Bone marrow (tissue), 2 donors: ENCODE measurements at regions not wholly inside any gene's neighbourhood (a gene's known extent, or its start where the extent isn't known, plus 50 kb on each side); places are given as distances from the start of the nearest gene placed in this dataset.

Experiments used
- DNase-seq, 2 donors: peaks; one replicate each; lab custom pipeline; 2025; lab: John Stamatoyannopoulos, UW

DNA sequence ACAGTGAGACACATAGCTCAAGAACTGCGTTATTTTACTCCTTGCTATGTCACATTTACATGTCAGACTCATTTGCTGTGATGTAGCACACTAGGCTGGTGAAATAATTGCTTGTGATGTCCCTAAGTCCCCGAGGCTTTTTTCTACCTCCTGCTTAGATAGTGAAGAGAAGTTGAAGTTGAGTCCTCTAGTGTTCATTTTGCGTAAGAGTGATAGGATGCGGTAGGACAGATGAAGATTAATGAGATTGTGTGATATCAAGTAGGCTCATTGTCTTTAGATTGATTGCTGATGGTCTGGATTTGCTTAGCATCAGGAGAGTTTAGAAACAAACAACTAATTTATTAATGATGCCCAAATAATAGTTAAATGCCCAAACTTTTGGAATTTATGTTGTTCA is 173.6 kb upstream of the NUDT6 start:
- peak in 1 of 2 donors; percentile 43 for DNase-seq

DNA sequence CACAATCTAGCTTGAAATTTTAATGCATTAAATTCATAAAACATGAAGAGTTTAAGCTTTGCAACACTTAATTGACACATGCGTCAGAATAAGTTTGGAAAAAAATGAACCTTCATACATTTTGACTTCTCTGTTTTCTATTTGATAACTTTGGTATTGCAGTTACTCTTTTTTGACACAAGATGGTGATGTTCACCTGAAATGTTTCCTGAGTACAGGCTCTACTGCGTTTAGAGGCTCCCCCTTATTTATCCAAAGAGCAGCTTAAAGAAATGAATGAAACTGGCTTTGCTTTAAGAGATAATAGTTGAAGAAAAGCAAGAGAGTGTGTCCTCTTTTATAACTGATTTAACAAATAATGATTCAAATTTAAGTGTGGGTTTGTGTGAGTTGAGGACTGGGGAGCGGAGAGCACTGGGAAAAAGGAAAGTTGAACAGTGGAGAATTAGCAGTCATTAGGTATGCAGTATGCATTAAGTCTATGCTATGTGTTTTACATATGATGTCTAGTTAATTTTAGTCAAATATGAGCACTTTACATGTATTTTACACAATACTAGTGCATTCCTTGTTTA is 180.6 kb upstream of the NUDT6 start:
- peak in 1 of 2 donors; percentile 19 for DNase-seq

DNA sequence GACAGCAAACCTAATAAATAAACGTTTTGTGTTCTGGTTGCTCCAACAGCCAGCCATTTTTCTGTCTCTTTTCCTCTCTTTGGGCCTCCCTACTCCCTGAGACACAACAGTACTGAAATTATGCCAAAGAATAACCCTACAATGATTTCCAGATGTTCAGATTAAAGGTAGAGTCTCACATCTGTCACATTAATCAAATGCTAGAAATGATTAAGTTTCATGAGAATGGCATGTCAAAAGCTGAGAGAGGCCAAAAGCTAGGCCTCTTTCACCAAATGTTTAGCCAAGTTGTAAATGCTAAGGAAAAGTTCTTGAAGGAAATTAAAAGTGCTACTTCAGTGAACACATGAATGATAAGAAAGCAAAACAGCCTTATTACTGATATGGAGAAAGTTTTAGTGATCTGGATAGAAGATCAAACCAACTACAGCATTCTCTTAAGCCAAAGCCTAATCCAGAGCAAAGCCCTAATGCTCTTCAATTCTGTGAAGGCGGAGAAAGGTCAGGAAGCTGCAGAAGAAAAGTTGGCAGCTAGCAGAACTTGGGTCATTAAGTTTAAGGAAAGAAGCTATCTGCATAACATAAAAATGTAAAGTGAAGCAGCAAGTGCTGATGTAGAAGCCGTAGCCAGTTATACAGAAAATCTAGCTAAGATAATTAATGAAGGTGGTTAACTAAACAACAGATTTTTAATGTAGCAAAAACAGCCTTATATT is 182.1 kb upstream of the NUDT6 start:
- DNase-seq: no peak

- no peak for DNase-seq
These were observed 182.6 kb upstream of the NUDT6 start for GRCh38 chr4:123105026-123105420.

- DNase-seq: no peak
These were observed 184.3 kb upstream of the NUDT6 start for GRCh38 chr4:123106747-123107146.

DNA sequence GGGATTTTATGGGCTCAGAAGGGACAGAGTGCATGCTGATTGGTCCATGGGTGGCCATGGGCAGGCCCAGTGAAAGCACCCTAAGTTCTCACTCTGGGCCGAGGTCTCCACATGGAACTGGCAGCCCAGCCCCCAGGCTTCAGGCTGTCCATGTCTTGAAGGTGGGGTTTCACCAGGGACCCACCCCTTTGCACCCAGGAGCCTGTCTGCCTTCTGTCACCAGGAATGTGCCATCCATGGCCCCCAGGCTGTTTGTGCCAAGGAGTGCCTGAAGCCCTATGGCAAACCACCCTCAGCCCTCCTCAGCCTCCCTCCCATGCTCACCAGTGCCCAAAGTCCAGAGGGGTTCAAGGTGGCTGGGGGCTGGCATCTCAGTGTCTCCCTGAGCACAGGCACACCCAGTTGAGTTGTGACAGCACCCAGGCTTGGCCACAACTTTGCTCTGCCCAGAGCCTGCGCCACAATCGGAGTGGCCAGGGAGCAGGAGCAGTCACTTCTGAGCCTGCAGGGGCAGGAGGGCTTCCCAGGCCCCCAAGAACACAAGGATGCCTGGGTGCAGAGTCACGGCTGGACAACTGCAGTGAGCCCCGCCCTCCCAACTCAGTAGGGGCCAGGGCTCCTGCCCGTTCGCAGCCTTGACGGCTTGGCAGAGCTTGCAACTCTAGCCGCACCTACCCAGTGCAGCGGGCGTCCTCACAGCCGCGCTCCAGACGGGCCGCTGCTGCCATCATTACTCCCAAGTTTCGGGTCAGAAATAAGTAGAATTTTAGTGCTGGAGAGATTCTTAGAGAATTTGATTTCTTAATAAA is 185.3 kb upstream of the NUDT6 start:
- DNase-seq: no peak

GRCh38 chr4:123109139-123109538 is 186.7 kb upstream of the NUDT6 start:
- DNase-seq: no peak

- DNase-seq: no peak
These were observed 187.8 kb upstream of the NUDT6 start for GRCh38 chr4:123110147-123110546.

GRCh38 chr4:123110685-123111084 is 188.3 kb upstream of the NUDT6 start:
- no peak for DNase-seq

GRCh38 chr4:123113155-123113554 is 190.8 kb upstream of the NUDT6 start:
- DNase-seq: no peak

GRCh38 chr4:123114084-123114914 is 191.9 kb upstream of the NUDT6 start:
- DNase-seq: no peak

DNA sequence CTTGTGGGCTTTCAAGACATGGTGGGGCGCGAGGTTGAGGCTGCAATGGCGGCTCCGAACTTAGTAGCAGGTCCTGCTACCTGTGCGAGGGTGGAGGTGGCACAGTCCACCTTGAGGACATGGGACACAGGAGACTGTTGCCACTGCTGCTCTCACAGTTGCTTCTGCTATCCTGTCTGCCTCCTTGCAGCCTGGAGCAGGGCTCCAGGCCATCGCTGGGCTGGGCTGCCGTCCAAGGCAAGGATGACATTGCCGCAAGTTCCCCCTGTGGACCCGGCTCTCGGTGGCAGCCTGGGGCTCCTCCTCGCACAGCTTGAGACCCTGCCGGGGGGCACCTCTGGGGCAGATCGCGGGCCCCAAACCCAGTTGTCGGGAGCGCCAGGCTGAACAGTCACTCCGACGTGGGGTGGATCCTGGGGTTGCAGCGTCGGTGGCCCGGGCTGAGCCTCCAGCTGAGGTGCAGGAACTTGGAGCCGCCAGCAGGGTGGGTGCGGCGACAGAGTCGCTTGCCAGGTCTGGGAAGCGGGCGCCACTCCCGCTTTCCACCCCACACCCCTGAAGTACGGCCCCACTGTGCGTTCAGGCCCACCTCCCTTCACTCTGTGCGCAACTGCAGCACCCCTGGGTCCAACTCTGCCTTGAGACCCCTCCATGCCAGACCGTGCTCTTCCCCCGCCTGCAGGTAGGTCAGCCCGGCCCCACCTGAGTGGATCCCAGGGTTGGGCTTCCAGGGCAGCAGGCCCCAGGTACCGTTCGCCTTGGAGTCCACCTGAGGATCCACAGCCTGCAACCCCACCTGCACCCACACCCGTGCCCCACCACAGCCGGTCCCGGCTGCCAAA is 192.7 kb upstream of the NUDT6 start:
- DNase-seq: no peak

DNA sequence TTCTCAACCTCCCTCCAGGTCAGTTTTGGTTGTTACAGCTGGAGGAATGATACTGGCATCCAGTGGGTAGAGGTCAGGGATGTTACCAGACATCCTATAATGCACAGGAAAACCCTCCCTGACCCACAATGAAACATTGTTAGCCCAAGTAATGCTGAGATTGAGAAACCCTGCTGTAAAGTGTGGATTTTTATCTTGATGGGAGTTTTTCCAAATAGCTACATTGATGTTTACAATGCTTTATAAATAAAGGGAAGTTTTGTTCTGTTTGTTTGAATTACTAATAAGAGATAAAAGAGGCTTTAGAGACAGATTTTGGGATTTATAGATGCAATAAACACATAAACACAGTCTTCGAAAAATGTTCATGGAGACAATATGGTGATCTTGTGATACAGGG is 194.0 kb upstream of the NUDT6 start:
- DNase-seq: no peak

DNA sequence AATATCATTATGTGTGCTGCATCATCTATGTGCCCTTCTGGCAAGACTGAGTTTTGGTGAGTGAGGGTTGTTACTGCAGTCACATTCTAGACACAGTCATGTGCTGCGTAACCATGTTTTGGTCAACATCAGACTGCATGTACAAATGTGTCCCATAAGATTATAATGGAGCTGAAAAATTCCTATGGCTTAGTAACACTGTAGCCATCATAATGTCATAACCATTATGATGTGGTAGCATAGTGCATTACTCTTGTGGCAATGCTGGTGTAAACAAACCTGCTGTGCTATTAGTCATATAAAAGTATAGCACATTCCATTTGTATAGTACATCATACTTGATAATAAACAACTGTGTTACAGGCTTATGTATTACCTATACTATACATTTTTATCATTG is 198.1 kb upstream of the NUDT6 start:
- no peak for DNase-seq

DNA sequence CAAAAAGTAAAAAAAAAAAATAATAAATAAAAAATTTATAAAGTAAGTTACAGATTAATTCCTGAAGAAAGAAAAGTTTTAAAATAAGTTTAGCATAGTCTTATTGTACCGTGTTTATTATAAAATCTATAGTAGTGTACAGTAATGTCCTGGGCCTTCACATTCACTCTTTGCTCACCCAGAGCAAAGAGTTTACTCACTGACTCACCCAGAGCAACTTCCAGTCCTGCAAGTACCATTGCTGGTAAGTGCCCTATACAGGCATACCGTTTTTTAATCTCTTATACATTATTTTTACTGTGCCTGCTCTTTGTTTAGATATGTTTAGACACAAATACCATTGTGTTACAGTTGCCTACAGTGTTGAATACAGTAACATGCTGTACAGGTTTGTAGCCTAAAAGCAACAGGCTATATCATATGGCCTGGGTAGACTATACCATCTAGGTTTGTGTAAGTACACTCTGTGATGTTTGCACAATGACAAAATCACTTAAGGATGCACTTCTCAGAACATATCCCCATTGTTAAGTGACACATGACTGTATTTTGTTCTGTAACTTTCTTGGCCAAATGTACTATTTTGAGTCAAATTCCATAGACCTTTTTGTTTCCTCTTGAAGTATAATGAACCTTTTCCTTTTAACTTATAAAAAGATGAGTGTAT is 199.0 kb upstream of the NUDT6 start:
- DNase-seq: no peak

GRCh38 chr4:123125477-123125876 is 203.1 kb upstream of the NUDT6 start:
- no peak for DNase-seq

- no peak for DNase-seq
These were observed 204.8 kb upstream of the NUDT6 start for GRCh38 chr4:123127218-123127617.

DNA sequence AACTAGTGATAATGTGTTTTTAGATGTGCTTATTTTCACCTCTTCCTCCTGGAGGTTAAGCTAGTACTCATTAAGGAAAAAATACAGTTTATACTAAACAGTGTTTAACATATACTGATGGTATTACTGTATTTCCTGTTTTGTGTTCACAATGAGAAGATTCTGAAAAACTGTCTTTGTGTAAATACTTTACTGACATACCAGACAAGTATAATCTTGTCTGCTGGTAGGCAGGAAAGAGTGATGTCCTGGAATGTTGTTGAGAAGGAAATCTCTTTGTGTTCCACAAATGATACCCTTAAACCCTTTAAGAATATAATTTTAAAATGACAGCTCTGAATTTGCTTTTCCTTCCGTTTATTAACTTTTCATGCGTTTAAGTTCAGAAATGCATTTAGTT is 205.5 kb upstream of the NUDT6 start:
- no peak for DNase-seq

GRCh38 chr4:123133397-123134050 is 211.1 kb upstream of the NUDT6 start:
- no peak for DNase-seq

DNA sequence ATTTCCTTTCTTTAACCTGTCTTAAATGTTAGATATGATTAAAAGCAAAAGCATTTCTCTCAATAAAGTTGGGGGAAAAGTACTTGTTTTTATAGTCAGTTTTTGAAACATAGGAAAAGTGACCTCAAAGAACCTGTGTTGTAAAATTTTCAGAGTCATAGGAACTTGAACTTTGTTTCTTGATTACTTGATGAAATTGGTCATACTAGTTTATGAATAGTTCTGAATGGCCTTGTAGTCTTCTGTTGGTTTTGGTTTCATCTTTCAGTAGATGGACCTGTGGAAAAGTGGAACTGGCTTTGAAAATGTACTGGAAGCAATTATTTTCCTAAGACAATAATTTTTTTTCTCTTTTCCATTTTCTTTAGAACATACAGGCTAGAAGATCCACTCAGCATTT is 222.2 kb upstream of the NUDT6 start:
- DNase-seq: no peak
